ENCODE measurements at regions not wholly inside any gene's neighbourhood (a gene's known extent, or its start where the extent isn't known, plus 50 kb on each side); places are given as distances from the start of the nearest gene placed in this dataset.

DNA sequence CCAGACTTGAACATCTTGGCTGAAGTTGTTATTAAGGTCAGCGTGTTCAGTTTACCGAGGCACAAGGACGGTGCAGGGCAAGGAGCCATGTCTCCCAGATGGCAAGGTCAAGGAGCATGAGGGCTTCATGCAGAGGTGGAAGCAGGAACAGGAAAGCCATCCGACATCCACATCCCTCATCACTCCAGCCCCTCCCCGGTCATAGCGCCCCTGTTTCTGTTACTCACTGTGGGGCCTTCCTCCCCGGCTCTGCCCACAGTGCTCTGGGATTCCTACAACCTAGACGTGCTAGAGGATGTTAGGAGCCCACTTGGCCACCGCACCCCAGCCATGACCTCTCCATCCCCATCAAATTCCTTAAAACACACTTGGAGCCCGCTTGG is 146.7 kb downstream of the TTLL2 start:
- ATAC-seq: no peak
- TF ChIP-seq SNAI2 (CRISPR knock-in tag; IDR thresholded peaks at IDR 0.05) (no peak), ISL1 (CRISPR knock-in tag; IDR thresholded peaks at IDR 0.05) (no peak), TCF4 (CRISPR knock-in tag; IDR thresholded peaks at IDR 0.05; ENCODE audit: borderline replicate concordance) (no peak), GLIS3 (CRISPR knock-in tag; IDR thresholded peaks at IDR 0.05) (no peak), ZFP3 (CRISPR knock-in tag; IDR thresholded peaks at IDR 0.05) (no peak), CSDC2 (CRISPR knock-in tag; IDR thresholded peaks at IDR 0.05) (no peak)
- TF ChIP-seq, protein P1, sequence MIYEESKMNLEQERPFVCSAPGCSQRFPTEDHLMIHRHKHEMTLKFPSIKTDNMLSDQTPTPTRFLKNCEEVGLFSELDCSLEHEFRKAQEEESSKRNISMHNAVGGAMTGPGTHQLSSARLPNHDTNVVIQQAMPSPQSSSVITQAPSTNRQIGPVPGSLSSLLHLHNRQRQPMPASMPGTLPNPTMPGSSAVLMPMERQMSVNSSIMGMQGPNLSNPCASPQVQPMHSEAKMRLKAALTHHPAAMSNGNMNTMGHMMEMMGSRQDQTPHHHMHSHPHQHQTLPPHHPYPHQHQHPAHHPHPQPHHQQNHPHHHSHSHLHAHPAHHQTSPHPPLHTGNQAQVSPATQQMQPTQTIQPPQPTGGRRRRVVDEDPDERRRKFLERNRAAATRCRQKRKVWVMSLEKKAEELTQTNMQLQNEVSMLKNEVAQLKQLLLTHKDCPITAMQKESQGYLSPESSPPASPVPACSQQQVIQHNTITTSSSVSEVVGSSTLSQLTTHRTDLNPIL (CRISPR knock-in tag; IDR thresholded peaks at IDR 0.05; ENCODE audit: low read depth): no peak

DNA sequence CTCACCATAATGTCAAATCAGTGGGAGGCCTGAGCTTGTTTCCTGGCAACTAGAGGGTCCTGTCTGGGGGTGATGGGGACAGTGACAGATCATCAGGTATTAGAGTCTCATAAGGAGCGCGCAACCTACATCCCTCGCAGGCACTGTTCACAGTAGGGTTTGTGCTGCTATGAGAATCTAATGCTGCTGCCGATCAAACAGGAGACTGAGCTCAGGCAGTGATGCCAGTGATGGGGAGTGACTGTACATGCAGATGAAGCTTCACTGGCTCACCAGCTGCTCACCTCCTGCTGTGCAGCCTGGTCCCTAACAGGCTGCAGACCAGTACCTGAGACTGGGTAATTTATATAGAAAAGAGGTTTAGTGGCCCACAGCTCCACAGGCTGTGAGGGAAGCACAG is 147.3 kb downstream of the TTLL2 start:
- TF ChIP-seq OSR1 (CRISPR knock-in tag; IDR thresholded peaks at IDR 0.05) (no peak), PPARA (CRISPR knock-in tag; IDR thresholded peaks at IDR 0.05; ENCODE audit: borderline replicate concordance) (no peak), ZNF8 (CRISPR knock-in tag; IDR thresholded peaks at IDR 0.05) (no peak), TCF4 (CRISPR knock-in tag; IDR thresholded peaks at IDR 0.05; ENCODE audit: borderline replicate concordance) (no peak), ISL1 (CRISPR knock-in tag; IDR thresholded peaks at IDR 0.05) (no peak), ZFP3 (CRISPR knock-in tag; IDR thresholded peaks at IDR 0.05) (no peak), SNAI2 (CRISPR knock-in tag; IDR thresholded peaks at IDR 0.05) (no peak), ZFP30 (CRISPR knock-in tag; IDR thresholded peaks at IDR 0.05) (no peak), TOX (CRISPR knock-in tag; IDR thresholded peaks at IDR 0.05; ENCODE audit: borderline replicate concordance) (no peak), ZNF70 (CRISPR knock-in tag; IDR thresholded peaks at IDR 0.05) (no peak), BACH2 (CRISPR knock-in tag; IDR thresholded peaks at IDR 0.05; ENCODE audit: borderline replicate concordance) (no peak), ESRRG (CRISPR knock-in tag; IDR thresholded peaks at IDR 0.05) (no peak), CSDC2 (CRISPR knock-in tag; IDR thresholded peaks at IDR 0.05) (no peak), GLIS3 (CRISPR knock-in tag; IDR thresholded peaks at IDR 0.05) (no peak), ZC3H10 (CRISPR knock-in tag; IDR thresholded peaks at IDR 0.05) (no peak)
- TF ChIP-seq, protein P2, sequence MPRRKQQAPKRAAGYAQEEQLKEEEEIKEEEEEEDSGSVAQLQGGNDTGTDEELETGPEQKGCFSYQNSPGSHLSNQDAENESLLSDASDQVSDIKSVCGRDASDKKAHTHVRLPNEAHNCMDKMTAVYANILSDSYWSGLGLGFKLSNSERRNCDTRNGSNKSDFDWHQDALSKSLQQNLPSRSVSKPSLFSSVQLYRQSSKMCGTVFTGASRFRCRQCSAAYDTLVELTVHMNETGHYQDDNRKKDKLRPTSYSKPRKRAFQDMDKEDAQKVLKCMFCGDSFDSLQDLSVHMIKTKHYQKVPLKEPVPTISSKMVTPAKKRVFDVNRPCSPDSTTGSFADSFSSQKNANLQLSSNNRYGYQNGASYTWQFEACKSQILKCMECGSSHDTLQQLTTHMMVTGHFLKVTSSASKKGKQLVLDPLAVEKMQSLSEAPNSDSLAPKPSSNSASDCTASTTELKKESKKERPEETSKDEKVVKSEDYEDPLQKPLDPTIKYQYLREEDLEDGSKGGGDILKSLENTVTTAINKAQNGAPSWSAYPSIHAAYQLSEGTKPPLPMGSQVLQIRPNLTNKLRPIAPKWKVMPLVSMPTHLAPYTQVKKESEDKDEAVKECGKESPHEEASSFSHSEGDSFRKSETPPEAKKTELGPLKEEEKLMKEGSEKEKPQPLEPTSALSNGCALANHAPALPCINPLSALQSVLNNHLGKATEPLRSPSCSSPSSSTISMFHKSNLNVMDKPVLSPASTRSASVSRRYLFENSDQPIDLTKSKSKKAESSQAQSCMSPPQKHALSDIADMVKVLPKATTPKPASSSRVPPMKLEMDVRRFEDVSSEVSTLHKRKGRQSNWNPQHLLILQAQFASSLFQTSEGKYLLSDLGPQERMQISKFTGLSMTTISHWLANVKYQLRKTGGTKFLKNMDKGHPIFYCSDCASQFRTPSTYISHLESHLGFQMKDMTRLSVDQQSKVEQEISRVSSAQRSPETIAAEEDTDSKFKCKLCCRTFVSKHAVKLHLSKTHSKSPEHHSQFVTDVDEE (CRISPR knock-in tag; IDR thresholded peaks at IDR 0.05): no peak
- TF ChIP-seq, protein P3, sequence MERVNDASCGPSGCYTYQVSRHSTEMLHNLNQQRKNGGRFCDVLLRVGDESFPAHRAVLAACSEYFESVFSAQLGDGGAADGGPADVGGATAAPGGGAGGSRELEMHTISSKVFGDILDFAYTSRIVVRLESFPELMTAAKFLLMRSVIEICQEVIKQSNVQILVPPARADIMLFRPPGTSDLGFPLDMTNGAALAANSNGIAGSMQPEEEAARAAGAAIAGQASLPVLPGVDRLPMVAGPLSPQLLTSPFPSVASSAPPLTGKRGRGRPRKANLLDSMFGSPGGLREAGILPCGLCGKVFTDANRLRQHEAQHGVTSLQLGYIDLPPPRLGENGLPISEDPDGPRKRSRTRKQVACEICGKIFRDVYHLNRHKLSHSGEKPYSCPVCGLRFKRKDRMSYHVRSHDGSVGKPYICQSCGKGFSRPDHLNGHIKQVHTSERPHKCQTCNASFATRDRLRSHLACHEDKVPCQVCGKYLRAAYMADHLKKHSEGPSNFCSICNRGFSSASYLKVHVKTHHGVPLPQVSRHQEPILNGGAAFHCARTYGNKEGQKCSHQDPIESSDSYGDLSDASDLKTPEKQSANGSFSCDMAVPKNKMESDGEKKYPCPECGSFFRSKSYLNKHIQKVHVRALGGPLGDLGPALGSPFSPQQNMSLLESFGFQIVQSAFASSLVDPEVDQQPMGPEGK (CRISPR knock-in tag; IDR thresholded peaks at IDR 0.05; ENCODE audit: borderline replicate concordance): no peak
- TF ChIP-seq, protein P4, sequence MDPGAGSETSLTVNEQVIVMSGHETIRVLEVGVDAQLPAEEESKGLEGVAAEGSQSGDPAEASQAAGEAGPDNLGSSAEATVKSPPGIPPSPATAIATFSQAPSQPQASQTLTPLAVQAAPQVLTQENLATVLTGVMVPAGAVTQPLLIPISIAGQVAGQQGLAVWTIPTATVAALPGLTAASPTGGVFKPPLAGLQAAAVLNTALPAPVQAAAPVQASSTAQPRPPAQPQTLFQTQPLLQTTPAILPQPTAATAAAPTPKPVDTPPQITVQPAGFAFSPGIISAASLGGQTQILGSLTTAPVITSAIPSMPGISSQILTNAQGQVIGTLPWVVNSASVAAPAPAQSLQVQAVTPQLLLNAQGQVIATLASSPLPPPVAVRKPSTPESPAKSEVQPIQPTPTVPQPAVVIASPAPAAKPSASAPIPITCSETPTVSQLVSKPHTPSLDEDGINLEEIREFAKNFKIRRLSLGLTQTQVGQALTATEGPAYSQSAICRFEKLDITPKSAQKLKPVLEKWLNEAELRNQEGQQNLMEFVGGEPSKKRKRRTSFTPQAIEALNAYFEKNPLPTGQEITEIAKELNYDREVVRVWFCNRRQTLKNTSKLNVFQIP (CRISPR knock-in tag; IDR thresholded peaks at IDR 0.05; ENCODE audit: borderline replicate concordance, low read depth): no peak
- no peak for ATAC-seq

DNA sequence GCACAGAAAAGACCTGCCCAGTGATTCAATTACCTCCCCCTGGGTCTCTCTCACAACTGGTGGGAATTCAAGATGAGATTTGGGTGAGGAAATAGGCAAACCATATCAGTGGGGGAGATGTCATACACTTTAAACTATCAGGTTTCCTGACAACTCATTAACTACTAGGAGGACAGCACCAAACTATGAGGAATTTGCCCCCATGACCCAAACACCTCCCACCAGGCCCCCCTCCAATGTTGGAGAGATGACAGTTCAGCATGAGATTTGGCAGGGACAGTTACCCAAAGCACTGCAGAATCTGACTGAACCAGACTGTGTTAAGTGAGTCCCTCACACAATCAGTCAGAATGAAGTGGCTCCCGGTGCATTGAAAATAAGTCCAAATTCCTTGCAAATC is 148.0 kb downstream of the TTLL2 start:
- ATAC-seq: no peak
- TF ChIP-seq GLIS3 (CRISPR knock-in tag; IDR thresholded peaks at IDR 0.05) (no peak), ZFP30 (CRISPR knock-in tag; IDR thresholded peaks at IDR 0.05) (no peak), PPARA (CRISPR knock-in tag; IDR thresholded peaks at IDR 0.05; ENCODE audit: borderline replicate concordance) (no peak), ZNF70 (CRISPR knock-in tag; IDR thresholded peaks at IDR 0.05) (no peak), ZNF8 (CRISPR knock-in tag; IDR thresholded peaks at IDR 0.05) (no peak)

DNA sequence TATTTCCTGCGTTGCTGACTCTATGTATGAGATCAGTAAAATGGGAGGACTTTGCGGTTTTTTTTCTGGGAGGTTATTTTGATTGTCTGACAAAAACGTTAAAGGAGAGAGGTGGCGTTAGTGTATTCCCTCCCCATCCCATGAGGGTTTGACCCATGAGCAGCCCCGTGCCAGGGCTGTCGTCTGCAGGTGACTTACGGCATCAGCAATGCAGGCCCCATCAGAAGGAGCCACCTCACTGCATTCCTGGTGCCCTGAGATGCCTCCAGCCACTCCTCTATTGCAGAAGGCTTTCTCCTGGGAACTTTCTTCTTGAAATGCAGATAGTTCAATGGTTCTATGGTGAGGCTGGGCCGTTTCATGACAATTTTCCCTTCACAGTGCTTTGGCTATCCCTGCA is 149.3 kb downstream of the TTLL2 start:
- TF ChIP-seq ZFP3 (CRISPR knock-in tag; IDR thresholded peaks at IDR 0.05): no peak
- no peak for TF ChIP-seq GLIS3 (CRISPR knock-in tag; IDR thresholded peaks at IDR 0.05)
- no peak for TF ChIP-seq PPARA (CRISPR knock-in tag; IDR thresholded peaks at IDR 0.05; ENCODE audit: borderline replicate concordance)
- TF ChIP-seq, protein P3 (CRISPR knock-in tag; IDR thresholded peaks at IDR 0.05; ENCODE audit: borderline replicate concordance): no peak
- no peak for TF ChIP-seq ZFP30 (CRISPR knock-in tag; IDR thresholded peaks at IDR 0.05)
- TF ChIP-seq ZC3H10 (CRISPR knock-in tag; IDR thresholded peaks at IDR 0.05): no peak
- TF ChIP-seq TCF4 (CRISPR knock-in tag; IDR thresholded peaks at IDR 0.05; ENCODE audit: borderline replicate concordance): no peak
- no peak for TF ChIP-seq BACH2 (CRISPR knock-in tag; IDR thresholded peaks at IDR 0.05; ENCODE audit: borderline replicate concordance)
- no peak for ATAC-seq

Data from SK-N-SH treated with all-trans-retinoic acid at 6 μM for 48 hours (cell line).